HL-60 (cell line): ENCODE measurements at regions not wholly inside any gene's neighbourhood (a gene's known extent, or its start where the extent isn't known, plus 50 kb on each side); places are given as distances from the start of the nearest gene placed in this dataset.

Experiments used
- DNase-seq, 2 experiments: peaks; one replicate each; pipeline ENCODE4 v3.0.0-alpha.2; 2010 to 2020; ENCODE audit warnings: low read depth in 1 of 2, low spot score in 1 of 2
- H3K27ac ChIP-seq: fragments of 250-450 bp; sonication (Bioruptor Pico); replicated peaks from 2 replicates; pipeline ENCODE4 v1.5.1; 2020; ENCODE audit warnings: mild to moderate bottlenecking, moderate library complexity
- H3K27me3 ChIP-seq: fragments of 250-450 bp; sonication (Bioruptor Pico); 2 replicates; pipeline ENCODE4 v1.5.1; 2021; ENCODE audit warnings: mild to moderate bottlenecking, moderate library complexity; ENCODE audit not compliant: insufficient read depth, poor library complexity, severe bottlenecking
- H3K4me3 ChIP-seq: replicated peaks from 2 replicates; pipeline ENCODE4 v1.5.1; 2011; ENCODE audit warnings: mild to moderate bottlenecking, control low read depth, low read length; ENCODE audit not compliant: insufficient read depth
- GABPA ChIP-seq: IDR thresholded peaks from 2 replicates; pipeline ENCODE4 v1.6.1; 2012; ENCODE audit warnings: low read depth
- POLR2AphosphoS5 ChIP-seq: IDR thresholded peaks from 2 replicates; pipeline ENCODE4 v1.6.1; 2012; ENCODE audit warnings: low read depth
- SPI1 ChIP-seq: IDR thresholded peaks from 2 replicates; pipeline ENCODE4 v1.6.1; 2012; ENCODE audit warnings: low read depth, mild to moderate bottlenecking, borderline replicate concordance
- TF ChIP-seq, protein P1 (sequence below): IDR thresholded peaks from one replicate; pipeline ENCODE4 v1.5.1; 2011; ENCODE audit warnings: low read length, control low read depth, inconsistent platforms; ENCODE audit not compliant: insufficient read depth
- TF ChIP-seq, protein P2 (sequence below): IDR thresholded peaks from 2 replicates; pipeline ENCODE4 v1.6.1; 2012; ENCODE audit warnings: low read depth; ENCODE audit not compliant: insufficient replicate concordance

DNA sequence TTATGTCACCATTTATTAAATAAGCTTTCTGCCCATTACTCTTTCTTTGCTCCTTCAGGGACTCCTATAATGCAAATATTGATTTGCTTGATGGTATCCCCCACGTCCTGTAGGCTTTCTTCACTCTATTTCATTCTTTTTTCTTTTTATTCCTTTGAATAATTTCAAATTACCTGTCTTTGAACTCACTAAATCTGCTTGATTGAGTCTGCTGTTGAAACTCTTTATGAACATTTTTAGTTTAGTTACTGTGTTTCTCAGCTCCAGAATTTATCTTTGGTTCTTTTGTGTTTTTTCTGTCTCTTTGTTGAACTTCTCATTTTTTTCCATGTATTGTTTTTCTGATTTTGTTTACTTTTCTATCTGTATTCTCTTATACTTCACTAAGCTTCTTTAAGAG lies 254.4 kb upstream of the CCL2 start:
- DNase-seq: no peak
- H3K27ac ChIP-seq: no peak overlapping the region
- H3K27me3 ChIP-seq: no peaks in the 10 kb centered on the region
- no peak overlapping the region for H3K4me3 ChIP-seq
- no peak for TF ChIP-seq POLR2AphosphoS5
- TF ChIP-seq, protein P1, sequence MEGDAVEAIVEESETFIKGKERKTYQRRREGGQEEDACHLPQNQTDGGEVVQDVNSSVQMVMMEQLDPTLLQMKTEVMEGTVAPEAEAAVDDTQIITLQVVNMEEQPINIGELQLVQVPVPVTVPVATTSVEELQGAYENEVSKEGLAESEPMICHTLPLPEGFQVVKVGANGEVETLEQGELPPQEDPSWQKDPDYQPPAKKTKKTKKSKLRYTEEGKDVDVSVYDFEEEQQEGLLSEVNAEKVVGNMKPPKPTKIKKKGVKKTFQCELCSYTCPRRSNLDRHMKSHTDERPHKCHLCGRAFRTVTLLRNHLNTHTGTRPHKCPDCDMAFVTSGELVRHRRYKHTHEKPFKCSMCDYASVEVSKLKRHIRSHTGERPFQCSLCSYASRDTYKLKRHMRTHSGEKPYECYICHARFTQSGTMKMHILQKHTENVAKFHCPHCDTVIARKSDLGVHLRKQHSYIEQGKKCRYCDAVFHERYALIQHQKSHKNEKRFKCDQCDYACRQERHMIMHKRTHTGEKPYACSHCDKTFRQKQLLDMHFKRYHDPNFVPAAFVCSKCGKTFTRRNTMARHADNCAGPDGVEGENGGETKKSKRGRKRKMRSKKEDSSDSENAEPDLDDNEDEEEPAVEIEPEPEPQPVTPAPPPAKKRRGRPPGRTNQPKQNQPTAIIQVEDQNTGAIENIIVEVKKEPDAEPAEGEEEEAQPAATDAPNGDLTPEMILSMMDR: no peak
- TF ChIP-seq, protein P2, sequence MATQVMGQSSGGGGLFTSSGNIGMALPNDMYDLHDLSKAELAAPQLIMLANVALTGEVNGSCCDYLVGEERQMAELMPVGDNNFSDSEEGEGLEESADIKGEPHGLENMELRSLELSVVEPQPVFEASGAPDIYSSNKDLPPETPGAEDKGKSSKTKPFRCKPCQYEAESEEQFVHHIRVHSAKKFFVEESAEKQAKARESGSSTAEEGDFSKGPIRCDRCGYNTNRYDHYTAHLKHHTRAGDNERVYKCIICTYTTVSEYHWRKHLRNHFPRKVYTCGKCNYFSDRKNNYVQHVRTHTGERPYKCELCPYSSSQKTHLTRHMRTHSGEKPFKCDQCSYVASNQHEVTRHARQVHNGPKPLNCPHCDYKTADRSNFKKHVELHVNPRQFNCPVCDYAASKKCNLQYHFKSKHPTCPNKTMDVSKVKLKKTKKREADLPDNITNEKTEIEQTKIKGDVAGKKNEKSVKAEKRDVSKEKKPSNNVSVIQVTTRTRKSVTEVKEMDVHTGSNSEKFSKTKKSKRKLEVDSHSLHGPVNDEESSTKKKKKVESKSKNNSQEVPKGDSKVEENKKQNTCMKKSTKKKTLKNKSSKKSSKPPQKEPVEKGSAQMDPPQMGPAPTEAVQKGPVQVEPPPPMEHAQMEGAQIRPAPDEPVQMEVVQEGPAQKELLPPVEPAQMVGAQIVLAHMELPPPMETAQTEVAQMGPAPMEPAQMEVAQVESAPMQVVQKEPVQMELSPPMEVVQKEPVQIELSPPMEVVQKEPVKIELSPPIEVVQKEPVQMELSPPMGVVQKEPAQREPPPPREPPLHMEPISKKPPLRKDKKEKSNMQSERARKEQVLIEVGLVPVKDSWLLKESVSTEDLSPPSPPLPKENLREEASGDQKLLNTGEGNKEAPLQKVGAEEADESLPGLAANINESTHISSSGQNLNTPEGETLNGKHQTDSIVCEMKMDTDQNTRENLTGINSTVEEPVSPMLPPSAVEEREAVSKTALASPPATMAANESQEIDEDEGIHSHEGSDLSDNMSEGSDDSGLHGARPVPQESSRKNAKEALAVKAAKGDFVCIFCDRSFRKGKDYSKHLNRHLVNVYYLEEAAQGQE: no peak
- TF ChIP-seq GABPA: no peak
- TF ChIP-seq SPI1: no peak

DNA sequence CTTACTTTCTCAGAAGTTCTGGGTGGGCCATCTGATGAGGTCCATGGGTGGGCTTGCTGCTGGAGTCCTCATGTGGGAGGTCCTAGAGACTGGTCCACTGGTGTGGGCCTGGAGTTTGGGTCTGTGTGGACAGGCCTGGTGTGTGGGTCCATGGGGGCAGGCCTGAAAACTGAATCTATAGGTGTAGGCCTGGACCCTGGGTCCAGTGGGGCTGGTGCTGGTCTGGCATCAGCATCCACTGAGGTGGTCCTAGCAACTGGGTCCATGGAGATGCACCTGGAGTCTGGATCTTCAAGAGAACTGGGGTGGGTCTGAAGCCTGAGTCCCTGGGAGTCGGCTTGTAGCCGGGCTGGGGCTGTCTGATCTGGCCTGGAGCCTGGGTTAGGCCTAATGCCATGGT lies 253.8 kb upstream of the CCL2 start:
- DNase-seq: no peak
- TF ChIP-seq POLR2AphosphoS5 (no peak), SPI1 (no peak), GABPA (no peak)
- TF ChIP-seq, protein P2: no peak
- TF ChIP-seq, protein P1: no peak
- no peak overlapping the region for H3K27ac ChIP-seq
- H3K4me3 ChIP-seq: no peak overlapping the region
- H3K27me3 ChIP-seq: no peaks in the 10 kb centered on the region

DNA sequence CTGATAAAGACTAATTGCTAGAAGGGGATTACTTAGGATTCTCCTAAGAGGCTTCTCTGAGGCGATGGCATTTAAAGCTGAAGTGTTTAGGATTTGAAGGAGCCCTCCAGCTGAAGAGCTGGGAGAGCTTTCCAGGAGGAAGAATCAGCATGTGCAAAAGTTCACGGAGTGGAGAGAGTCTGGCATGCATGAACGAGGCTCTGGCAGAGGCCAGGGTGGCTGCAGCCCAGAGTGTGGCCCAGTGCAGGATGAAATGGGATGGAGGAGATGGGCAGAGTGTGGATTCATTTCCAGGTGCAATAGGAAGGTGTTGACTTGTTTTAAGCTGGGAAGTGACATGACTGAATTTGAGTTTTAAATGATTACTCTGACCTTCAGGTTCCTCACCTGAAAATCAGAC lies 249.0 kb upstream of the CCL2 start:
- no peak overlapping the region for H3K27ac ChIP-seq
- peaks cover 2% of the 10 kb centered on the region for H3K27me3 ChIP-seq
- no peak for DNase-seq
- TF ChIP-seq, protein P1: no peak
- TF ChIP-seq POLR2AphosphoS5: no peak
- no peak for TF ChIP-seq GABPA
- no peak for TF ChIP-seq SPI1
- TF ChIP-seq, protein P2: no peak
- H3K4me3 ChIP-seq: no peak overlapping the region
